NT2/D1 (cell line): ENCODE measurements at regions not wholly inside any gene's neighbourhood (a gene's known extent, or its start where the extent isn't known, plus 50 kb on each side); places are given as distances from the start of the nearest gene placed in this dataset.

Experiments
- DNase-seq: peaks from one replicate; pipeline ENCODE4 v3.0.0-alpha.2; 2011; ENCODE audit warnings: low read depth, low spot score
- H3K27me3 ChIP-seq: 2 replicates; pipeline ENCODE4 v1.6.0; 2011; ENCODE audit warnings: mild to moderate bottlenecking; ENCODE audit not compliant: insufficient read length, insufficient read depth
- H3K36me3 ChIP-seq: 2 replicates; pipeline ENCODE4 v1.6.1; 2011; ENCODE audit warnings: mild to moderate bottlenecking, low read length, mixed read lengths; ENCODE audit not compliant: insufficient read depth, insufficient read length
- H3K4me1 ChIP-seq: 2 replicates; pipeline ENCODE4 v1.5.1; 2011; ENCODE audit not compliant: insufficient read depth, insufficient read length
- H3K4me3 ChIP-seq: 2 replicates; pipeline ENCODE4 v1.5.1; 2011; ENCODE audit warnings: low read depth; ENCODE audit not compliant: insufficient read length
- H3K9ac ChIP-seq: 2 replicates; pipeline ENCODE4 v1.6.0; 2011; ENCODE audit warnings: low read depth; ENCODE audit not compliant: insufficient read length
- H3K9me3 ChIP-seq: 2 replicates; pipeline ENCODE4 v1.5.1; 2011; ENCODE audit warnings: mild to moderate bottlenecking, low read length; ENCODE audit not compliant: insufficient read depth
- SUZ12 ChIP-seq: IDR thresholded peaks from 2 replicates; pipeline ENCODE4 v1.6.1; 2011; ENCODE audit not compliant: insufficient read length, insufficient read depth; ENCODE audit errors: extremely low read depth
- YY1 ChIP-seq: IDR thresholded peaks from 2 replicates; pipeline ENCODE4 v1.6.1; 2011; ENCODE audit not compliant: insufficient read length, insufficient read depth
- ZNF274 ChIP-seq: IDR thresholded peaks from 2 replicates; pipeline ENCODE4 v1.6.1; 2011; ENCODE audit warnings: mild to moderate bottlenecking, low read depth, low read length

DNA sequence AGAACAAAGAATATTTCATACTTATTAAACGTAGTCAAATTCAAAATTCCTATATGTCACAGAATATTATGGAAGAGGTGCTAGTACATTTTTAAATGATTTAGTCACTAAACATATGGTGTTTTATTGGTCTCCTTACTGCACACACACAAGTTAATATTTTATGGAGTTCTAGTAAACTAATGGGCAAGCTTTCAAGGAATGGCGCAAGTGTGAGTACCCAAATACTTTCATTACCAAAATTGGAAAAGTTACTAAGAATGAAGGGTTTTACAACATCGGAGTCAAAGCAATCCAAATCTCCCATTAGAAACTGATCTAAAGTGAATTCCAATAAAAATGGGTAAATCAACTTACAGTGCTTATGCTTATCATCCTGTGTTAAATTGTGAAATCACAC lies 921.9 kb downstream of the ADGRL2 start:
- no peak overlapping the region for H3K4me3 ChIP-seq
- no peaks in the 10 kb centered on the region for H3K27me3 ChIP-seq
- no peaks in the 10 kb centered on the region for H3K4me1 ChIP-seq
- no peak for DNase-seq
- no peak for TF ChIP-seq SUZ12
- no peak for TF ChIP-seq ZNF274
- no peak for TF ChIP-seq YY1
- no peak overlapping the region for H3K9ac ChIP-seq
- H3K36me3 ChIP-seq = no peaks in the 10 kb centered on the region
- no peaks in the 10 kb centered on the region for H3K9me3 ChIP-seq

DNA sequence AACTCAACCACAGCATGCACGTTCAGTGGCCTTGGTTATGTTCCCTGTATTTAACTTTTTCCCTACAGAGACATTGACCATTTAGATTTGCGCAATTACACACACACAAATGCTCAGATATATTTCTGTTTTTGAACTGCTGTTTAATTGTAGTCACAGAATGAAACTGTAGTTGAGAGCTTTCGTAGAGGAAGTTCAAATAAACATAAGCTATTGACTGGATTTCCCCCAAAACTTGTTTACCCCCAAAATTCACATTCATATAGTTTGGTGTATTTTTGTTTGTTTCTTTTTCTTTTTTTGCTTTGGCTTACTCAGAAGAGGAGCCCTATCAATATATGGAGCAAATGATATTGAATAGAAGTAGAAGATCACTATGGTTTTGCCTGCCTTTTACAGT lies 921.0 kb downstream of the ADGRL2 start:
- no peaks in the 10 kb centered on the region for H3K4me1 ChIP-seq
- H3K27me3 ChIP-seq = no peaks in the 10 kb centered on the region
- H3K36me3 ChIP-seq = no peaks in the 10 kb centered on the region
- TF ChIP-seq ZNF274 = no peak
- no peak for TF ChIP-seq SUZ12
- TF ChIP-seq YY1 = no peak
- H3K9me3 ChIP-seq = no peaks in the 10 kb centered on the region
- no peak for DNase-seq
- H3K4me3 ChIP-seq = no peak overlapping the region
- no peak overlapping the region for H3K9ac ChIP-seq

DNA sequence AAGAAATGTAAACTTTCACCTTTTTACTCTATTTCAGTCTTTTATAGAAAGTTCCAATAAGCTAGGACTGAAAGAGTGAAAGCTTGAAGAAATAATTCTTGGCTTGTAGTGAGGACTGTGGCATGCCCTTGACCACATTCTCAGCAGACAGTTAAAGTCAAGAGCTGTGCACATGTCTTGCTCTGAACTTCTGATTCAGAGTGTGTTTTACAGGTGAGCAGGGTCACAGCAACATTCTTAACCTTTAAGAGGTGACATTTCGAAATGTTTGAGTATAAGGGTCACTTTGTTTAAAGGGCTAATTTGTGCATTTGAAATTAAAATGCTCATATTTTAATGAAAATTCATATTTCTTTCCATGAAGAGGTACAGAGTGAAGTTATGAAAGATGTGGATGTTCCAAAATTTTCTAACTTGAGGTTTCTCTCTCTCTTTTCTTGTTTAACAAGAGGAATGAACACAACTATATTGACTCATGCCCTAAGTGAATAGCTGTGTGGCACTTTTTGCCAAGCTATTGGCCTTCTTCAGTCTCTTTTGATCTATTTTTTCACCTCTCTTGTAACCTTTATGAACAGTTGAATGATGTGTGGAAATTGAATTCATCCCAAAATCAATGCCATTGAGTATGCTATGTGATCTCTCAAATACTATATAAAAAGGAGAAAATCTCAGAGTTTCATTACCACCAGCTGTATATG lies 918.1 kb downstream of the ADGRL2 start:
- DNase-seq = no peak
- Histone ChIP-seq H3K4me1 (no peaks in the 10 kb centered on the region), H3K27me3 (no peaks in the 10 kb centered on the region), H3K4me3 (no peak overlapping the region), H3K9ac (no peak overlapping the region), H3K9me3 (no peaks in the 10 kb centered on the region), H3K36me3 (no peaks in the 10 kb centered on the region)
- no peak for TF ChIP-seq ZNF274
- TF ChIP-seq YY1 = no peak

DNA sequence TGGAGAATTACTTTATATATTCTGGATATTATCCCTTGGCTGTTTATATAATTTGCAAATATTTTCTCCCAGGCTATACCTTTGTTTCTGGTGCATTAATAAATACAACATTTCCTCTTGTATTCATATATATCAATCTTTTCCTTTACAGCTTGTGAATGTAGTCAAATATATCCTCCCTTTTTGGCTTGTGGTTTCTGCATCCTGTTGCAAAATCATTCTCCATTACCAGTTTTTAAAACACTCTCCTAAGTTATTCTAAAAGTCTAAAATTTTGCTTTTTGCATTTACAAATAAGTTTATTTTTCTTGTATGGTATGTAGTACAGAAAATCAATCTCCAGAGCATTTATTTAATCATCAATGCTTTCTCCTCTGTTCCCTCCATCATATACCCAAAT lies 909.4 kb downstream of the ADGRL2 start:
- Histone ChIP-seq H3K9me3 (no peaks in the 10 kb centered on the region), H3K4me3 (no peak overlapping the region), H3K36me3 (no peaks in the 10 kb centered on the region), H3K27me3 (no peaks in the 10 kb centered on the region), H3K4me1 (no peaks in the 10 kb centered on the region), H3K9ac (no peak overlapping the region)
- TF ChIP-seq YY1 (no peak), SUZ12 (no peak), ZNF274 (no peak)
- no peak for DNase-seq

DNA sequence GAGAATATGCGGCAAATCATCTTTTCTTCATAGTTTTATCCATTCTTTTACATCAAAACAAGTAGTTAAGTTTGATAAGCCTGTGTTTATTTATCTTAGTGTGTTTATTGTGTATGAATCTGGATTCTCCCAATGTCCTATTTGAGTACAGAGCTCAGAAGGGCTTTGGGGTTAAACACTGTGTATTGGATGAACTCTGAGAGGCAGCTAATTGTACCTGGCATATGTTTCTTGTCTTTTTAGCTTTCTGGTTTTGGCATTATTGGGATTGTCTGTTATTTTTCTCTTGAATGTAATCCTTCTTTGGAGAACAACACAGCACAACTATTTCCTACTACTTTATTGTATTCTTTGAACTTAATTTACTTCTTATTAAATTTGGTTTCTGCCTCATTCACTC lies 906.9 kb downstream of the ADGRL2 start:
- TF ChIP-seq YY1 (no peak), SUZ12 (no peak), ZNF274 (no peak)
- Histone ChIP-seq H3K36me3 (no peaks in the 10 kb centered on the region), H3K9ac (no peak overlapping the region), H3K9me3 (no peaks in the 10 kb centered on the region), H3K4me3 (no peak overlapping the region), H3K27me3 (no peaks in the 10 kb centered on the region), H3K4me1 (no peaks in the 10 kb centered on the region)
- no peak for DNase-seq

DNA sequence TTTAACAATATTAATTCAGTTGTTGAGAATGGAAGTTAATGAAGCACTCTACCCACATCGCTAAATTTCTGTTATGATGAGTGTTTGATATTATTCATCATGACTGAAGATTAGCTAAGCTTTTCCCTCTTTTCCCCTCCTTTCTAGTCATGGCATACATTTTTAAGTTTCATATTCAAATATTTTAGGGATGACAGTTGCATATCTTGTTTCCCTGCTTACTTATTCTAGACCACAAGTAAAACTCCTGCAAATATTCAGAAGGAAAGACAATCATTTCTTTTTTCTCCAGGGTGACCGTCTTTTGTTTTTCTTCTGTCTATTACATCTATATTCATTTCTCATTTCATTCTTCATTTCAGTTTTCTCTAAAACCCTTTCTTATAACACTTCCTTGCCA lies 906.0 kb downstream of the ADGRL2 start:
- no peak for TF ChIP-seq SUZ12
- TF ChIP-seq ZNF274 = no peak
- no peak for TF ChIP-seq YY1
- Histone ChIP-seq H3K9ac (no peak overlapping the region), H3K4me3 (no peak overlapping the region), H3K27me3 (no peaks in the 10 kb centered on the region), H3K4me1 (no peaks in the 10 kb centered on the region), H3K36me3 (no peaks in the 10 kb centered on the region), H3K9me3 (no peaks in the 10 kb centered on the region)
- DNase-seq = no peak

DNA sequence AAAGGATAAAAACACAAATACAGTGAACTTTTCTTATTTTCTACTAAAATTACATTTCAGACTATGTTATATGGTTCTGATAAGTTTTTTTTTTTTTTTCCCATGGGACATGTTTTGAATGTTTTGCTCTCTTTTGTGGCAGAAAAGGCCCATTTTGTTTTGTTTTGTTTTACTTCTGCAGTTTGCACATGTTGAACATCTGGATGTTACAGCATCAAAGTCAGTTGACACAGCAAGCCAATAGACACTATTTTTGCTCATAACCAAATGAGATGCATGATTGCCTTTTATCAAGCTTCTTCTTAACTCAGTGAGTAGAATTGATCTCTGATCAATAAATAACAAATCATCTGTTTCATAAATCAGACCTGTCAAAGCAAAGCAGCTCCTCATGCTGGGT lies 904.2 kb downstream of the ADGRL2 start:
- no peak overlapping the region for H3K9ac ChIP-seq
- no peak overlapping the region for H3K4me3 ChIP-seq
- DNase-seq = no peak
- H3K36me3 ChIP-seq = no peaks in the 10 kb centered on the region
- TF ChIP-seq SUZ12 = no peak
- TF ChIP-seq ZNF274 = no peak
- TF ChIP-seq YY1 = no peak
- no peaks in the 10 kb centered on the region for H3K4me1 ChIP-seq
- no peaks in the 10 kb centered on the region for H3K9me3 ChIP-seq
- H3K27me3 ChIP-seq = no peaks in the 10 kb centered on the region
